GM21619 (cell line): ENCODE measurements at regions not wholly inside any gene's neighbourhood (a gene's known extent, or its start where the extent isn't known, plus 50 kb on each side); places are given as distances from the start of the nearest gene placed in this dataset.

ENCODE experiments used
- ATAC-seq: cut with Tn5 transposase; IDR thresholded peaks from one replicate; pipeline ENCODE4 v1.9.1; 2021; ENCODE audit not compliant: unreplicated experiment

GRCh38 chr12:12015073-12015685, 55.6 kb upstream of the BCL2L14 start:
- no peak for ATAC-seq

GRCh38 chr12:12016284-12017100, 54.2 kb upstream of the BCL2L14 start:
- ATAC-seq = no peak

- ATAC-seq = no peak
Observed at GRCh38 chr12:12017135-12017581, 53.6 kb upstream of the BCL2L14 start.

GRCh38 chr12:12017798-12018197, 52.9 kb upstream of the BCL2L14 start:
- no peak for ATAC-seq

- ATAC-seq = no peak
Observed at GRCh38 chr12:12018454-12018853, 52.3 kb upstream of the BCL2L14 start.

GRCh38 chr12:12019881-12020280, 50.9 kb upstream of the BCL2L14 start:
- no peak for ATAC-seq

GRCh38 chr12:12020762-12021161, 50.0 kb upstream of the BCL2L14 start:
- no peak for ATAC-seq
